ENCODE measurements at regions not wholly inside any gene's neighbourhood (a gene's known extent, or its start where the extent isn't known, plus 50 kb on each side); places are given as distances from the start of the nearest gene placed in this dataset.

DNA sequence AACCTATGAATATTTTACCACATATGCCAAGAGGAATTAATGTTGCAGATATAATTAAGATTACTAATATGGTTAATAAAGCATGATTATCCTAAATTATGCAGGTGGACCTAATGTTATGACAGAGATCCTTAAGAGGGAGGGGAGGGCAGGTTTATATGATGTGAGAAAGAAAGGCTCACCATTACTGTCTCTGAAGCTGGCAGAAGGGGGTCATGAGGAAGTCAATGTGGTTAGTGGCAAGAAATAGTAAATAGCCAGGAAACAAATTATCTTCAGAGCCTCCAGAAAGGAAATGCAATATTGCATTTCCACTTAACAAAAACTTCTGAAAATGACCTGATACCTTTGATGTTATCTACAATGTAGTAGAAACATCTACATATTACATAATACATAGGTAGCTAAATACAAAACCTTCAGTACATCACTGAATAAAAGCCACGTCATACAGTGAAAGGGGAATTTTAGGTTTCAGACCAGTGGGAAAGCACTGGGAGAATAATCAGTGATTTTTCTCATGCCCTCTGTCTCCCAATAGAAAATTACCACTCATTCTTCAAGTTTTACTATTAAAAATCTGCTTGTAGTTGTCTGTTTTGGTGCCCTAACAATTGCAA is 609.2 kb downstream of the SPOCK3 start:
- TF ChIP-seq EZH2 (IDR thresholded peaks at IDR 0.05; ENCODE audit: insufficient read depth, poor library complexity, severe bottlenecking) (no peak), EZH2phosphoT487 (IDR thresholded peaks at IDR 0.05; ENCODE audit: insufficient read depth, low read depth) (no peak)

Measured in GM23248 (cell line).